ENCODE measurements at regions not wholly inside any gene's neighbourhood (a gene's known extent, or its start where the extent isn't known, plus 50 kb on each side); places are given as distances from the start of the nearest gene placed in this dataset.

DNA sequence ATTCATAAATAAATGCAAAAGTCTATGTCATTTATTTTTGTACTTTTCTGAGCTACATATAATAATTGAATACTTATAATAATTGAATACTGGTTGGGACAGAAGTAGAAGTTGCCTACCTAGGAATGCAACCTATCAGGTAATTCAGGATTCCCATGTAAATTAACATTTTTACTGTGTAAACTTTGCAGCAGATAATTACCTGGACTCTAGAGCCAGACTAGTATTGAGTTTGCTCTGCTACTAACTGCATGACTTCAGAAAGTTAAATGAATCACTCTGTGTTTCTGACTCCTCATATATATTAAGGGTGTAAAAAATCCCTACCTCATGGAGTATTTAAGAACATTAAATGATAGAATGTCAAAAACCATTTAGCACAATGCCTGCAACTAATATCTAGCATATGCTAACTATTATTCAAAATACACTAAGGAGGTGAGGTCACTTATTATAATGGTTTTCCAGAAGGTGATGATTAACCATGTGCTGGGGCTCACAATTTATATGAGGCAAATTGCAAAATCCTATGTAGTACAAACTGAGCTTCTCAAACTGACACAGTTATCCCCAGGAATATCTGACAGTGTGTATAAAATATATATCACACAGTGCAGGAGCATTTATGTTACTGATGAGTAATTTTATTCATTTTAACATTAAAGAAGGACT is 138.1 kb upstream of the ANO3 start:
- Histone ChIP-seq H3K36me3 (ENCODE audit: insufficient read depth, low read length) (no peaks in the 10 kb centered on the region), H3K27ac (ENCODE audit: low read length) (no peak overlapping the region), H3K4me2 (ENCODE audit: insufficient read depth, low read length) (no peak overlapping the region), H2AFZ (ENCODE audit: low read depth, low read length) (no peak overlapping the region), H3K9ac (ENCODE audit: low read depth, low read length) (no peak overlapping the region), H3K4me3 (ENCODE audit: low read depth in 1 of 2, low read length in 2 of 2) (no peak overlapping the region), H3K27me3 (ENCODE audit: insufficient read depth, low read length, poor library complexity) (no peaks in the 10 kb centered on the region), H3K79me2 (ENCODE audit: insufficient read depth, low read length) (no peaks in the 10 kb centered on the region), H3K4me1 (ENCODE audit: insufficient read depth, low read length) (no peaks in the 10 kb centered on the region), H3K9me3 (ENCODE audit: insufficient read depth, low read length, severe bottlenecking) (no peaks in the 10 kb centered on the region), H4K20me1 (ENCODE audit: insufficient read depth, low read length) (no peaks in the 10 kb centered on the region)
- no peak for TF ChIP-seq CTCF (IDR thresholded peaks at IDR 0.05; ENCODE audit: borderline replicate concordance, extremely low read depth, low read length, poor library complexity, severe bottlenecking)
- TF ChIP-seq EZH2 (IDR thresholded peaks at IDR 0.05; ENCODE audit: borderline replicate concordance, low read depth, low read length, severe bottlenecking): no peak
- ATAC-seq (ENCODE audit: insufficient read depth, low read depth) (no peak), DNase-seq (no peak)

DNA sequence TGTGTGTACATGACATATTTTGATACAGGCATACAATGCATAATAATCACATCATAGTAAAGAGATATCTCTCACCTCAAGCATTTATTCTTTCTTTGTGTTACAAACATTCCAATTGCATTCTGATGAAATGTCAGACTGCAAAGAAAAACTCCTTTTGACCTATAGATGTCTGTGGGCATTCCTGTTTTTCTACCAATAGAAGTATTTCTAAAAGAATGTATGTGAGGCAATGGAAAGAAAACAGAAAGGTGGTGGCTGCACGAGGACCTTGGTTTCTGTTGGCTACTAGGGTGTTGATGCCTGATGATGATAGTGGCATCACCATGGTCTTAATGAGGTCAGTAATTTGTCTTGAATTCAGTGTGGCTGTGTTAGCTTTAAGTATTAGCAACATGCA is 137.0 kb upstream of the ANO3 start:
- H3K27me3 ChIP-seq (ENCODE audit: insufficient read depth, low read length, poor library complexity): no peaks in the 10 kb centered on the region
- no peaks in the 10 kb centered on the region for H4K20me1 ChIP-seq (ENCODE audit: insufficient read depth, low read length)
- H3K4me2 ChIP-seq (ENCODE audit: insufficient read depth, low read length): no peak overlapping the region
- no peak overlapping the region for H3K9ac ChIP-seq (ENCODE audit: low read depth, low read length)
- no peaks in the 10 kb centered on the region for H3K79me2 ChIP-seq (ENCODE audit: insufficient read depth, low read length)
- no peak for ATAC-seq (ENCODE audit: insufficient read depth, low read depth)
- no peaks in the 10 kb centered on the region for H3K4me1 ChIP-seq (ENCODE audit: insufficient read depth, low read length)
- TF ChIP-seq CTCF (IDR thresholded peaks at IDR 0.05; ENCODE audit: borderline replicate concordance, extremely low read depth, low read length, poor library complexity, severe bottlenecking): no peak
- no peak for TF ChIP-seq EZH2 (IDR thresholded peaks at IDR 0.05; ENCODE audit: borderline replicate concordance, low read depth, low read length, severe bottlenecking)
- H2AFZ ChIP-seq (ENCODE audit: low read depth, low read length): no peak overlapping the region
- H3K27ac ChIP-seq (ENCODE audit: low read length): no peak overlapping the region
- H3K36me3 ChIP-seq (ENCODE audit: insufficient read depth, low read length): no peaks in the 10 kb centered on the region
- no peak for DNase-seq
- H3K9me3 ChIP-seq (ENCODE audit: insufficient read depth, low read length, severe bottlenecking): no peaks in the 10 kb centered on the region
- no peak overlapping the region for H3K4me3 ChIP-seq (ENCODE audit: low read depth in 1 of 2, low read length in 2 of 2)

GRCh38 chr11:26198532-26199096 is 133.3 kb upstream of the ANO3 start:
- Histone ChIP-seq H2AFZ (ENCODE audit: low read depth, low read length) (no peak overlapping the region), H3K9me3 (ENCODE audit: insufficient read depth, low read length, severe bottlenecking) (no peaks in the 10 kb centered on the region), H3K4me3 (ENCODE audit: low read depth in 1 of 2, low read length in 2 of 2) (no peak overlapping the region), H4K20me1 (ENCODE audit: insufficient read depth, low read length) (no peaks in the 10 kb centered on the region), H3K4me1 (ENCODE audit: insufficient read depth, low read length) (no peaks in the 10 kb centered on the region), H3K36me3 (ENCODE audit: insufficient read depth, low read length) (no peaks in the 10 kb centered on the region), H3K4me2 (ENCODE audit: insufficient read depth, low read length) (no peak overlapping the region), H3K9ac (ENCODE audit: low read depth, low read length) (no peak overlapping the region), H3K27ac (ENCODE audit: low read length) (no peak overlapping the region), H3K79me2 (ENCODE audit: insufficient read depth, low read length) (no peaks in the 10 kb centered on the region), H3K27me3 (ENCODE audit: insufficient read depth, low read length, poor library complexity) (no peaks in the 10 kb centered on the region)
- no peak for DNase-seq
- TF ChIP-seq CTCF (IDR thresholded peaks at IDR 0.05; ENCODE audit: borderline replicate concordance, extremely low read depth, low read length, poor library complexity, severe bottlenecking) (no peak), EZH2 (IDR thresholded peaks at IDR 0.05; ENCODE audit: borderline replicate concordance, low read depth, low read length, severe bottlenecking) (no peak)
- no peak for ATAC-seq (ENCODE audit: insufficient read depth, low read depth)

All from DND-41 (cell line).